Ishikawa (cell line): ENCODE measurements at regions not wholly inside any gene's neighbourhood (a gene's known extent, or its start where the extent isn't known, plus 50 kb on each side); places are given as distances from the start of the nearest gene placed in this dataset.

Experiments
- CEBPB ChIP-seq: IDR thresholded peaks from 2 replicates; pipeline ENCODE4 v1.6.1; 2012
- CREB1 ChIP-seq: IDR thresholded peaks from 2 replicates; pipeline ENCODE4 v1.6.1; 2012; ENCODE audit warnings: low read depth
- EGR1 ChIP-seq: IDR thresholded peaks from 2 replicates; pipeline ENCODE4 v1.6.1; 2012
- EP300 ChIP-seq: IDR thresholded peaks from 2 replicates; pipeline ENCODE4 v1.6.1; 2012; ENCODE audit warnings: borderline replicate concordance
- FOXM1 ChIP-seq: IDR thresholded peaks from 2 replicates; pipeline ENCODE4 v1.6.1; 2012; ENCODE audit warnings: low read depth, borderline replicate concordance
- MAX ChIP-seq: IDR thresholded peaks from 2 replicates; pipeline ENCODE4 v1.6.1; 2012
- NFIC ChIP-seq: IDR thresholded peaks from 2 replicates; pipeline ENCODE4 v1.6.1; 2012
- RAD21 ChIP-seq: IDR thresholded peaks from 2 replicates; pipeline ENCODE4 v1.6.1; 2012; ENCODE audit warnings: low read depth
- REST ChIP-seq: IDR thresholded peaks from 2 replicates; pipeline ENCODE4 v1.6.1; 2012; ENCODE audit warnings: low read depth, mild to moderate bottlenecking
- TAF1 ChIP-seq: IDR thresholded peaks from 2 replicates; pipeline ENCODE4 v1.6.1; 2012; ENCODE audit warnings: low read depth, mild to moderate bottlenecking
- TCF12 ChIP-seq: IDR thresholded peaks from 2 replicates; pipeline ENCODE4 v1.6.1; 2012; ENCODE audit warnings: low read depth
- TEAD4 ChIP-seq: IDR thresholded peaks from 2 replicates; pipeline ENCODE4 v1.6.1; 2012
- USF1 ChIP-seq: IDR thresholded peaks from 2 replicates; pipeline ENCODE4 v1.6.1; 2012
- YY1 ChIP-seq: IDR thresholded peaks from 2 replicates; pipeline ENCODE4 v1.6.1; 2012; ENCODE audit warnings: low read depth
- ZBTB7A ChIP-seq: IDR thresholded peaks from 2 replicates; pipeline ENCODE4 v1.6.1; 2012; ENCODE audit warnings: low read depth

- TF ChIP-seq EGR1 (no peak), TCF12 (no peak), USF1 (no peak), TAF1 (no peak), RAD21 (no peak), ZBTB7A (no peak), TEAD4 (no peak), EP300 (no peak), YY1 (no peak), FOXM1 (no peak), CEBPB (no peak), NFIC (no peak), REST (no peak), MAX (no peak), CREB1 (no peak)
Observed at GRCh38 chr18:73638709-73639108, 508.9 kb downstream of the FBXO15 start.

GRCh38 chr18:73636355-73636754 is 511.3 kb downstream of the FBXO15 start:
- TF ChIP-seq EGR1 (no peak), MAX (no peak), REST (no peak), TAF1 (no peak), ZBTB7A (no peak), TEAD4 (no peak), EP300 (no peak), CREB1 (no peak), NFIC (no peak), TCF12 (no peak), USF1 (no peak), CEBPB (no peak), FOXM1 (no peak), YY1 (no peak), RAD21 (no peak)

- TF ChIP-seq TCF12 (no peak), CEBPB (no peak), FOXM1 (no peak), TEAD4 (no peak), REST (no peak), TAF1 (no peak), EP300 (no peak)
Observed at GRCh38 chr18:73626859-73627258, 520.8 kb downstream of the FBXO15 start.

- TF ChIP-seq RAD21: no peak
- TF ChIP-seq ZBTB7A: no peak
- TF ChIP-seq EP300: no peak
- no peak for TF ChIP-seq MAX
- no peak for TF ChIP-seq NFIC
Observed at GRCh38 chr18:73626221-73626620, 521.4 kb downstream of the FBXO15 start.

- TF ChIP-seq NFIC: no peak
Observed at GRCh38 chr18:73621091-73621490, 526.5 kb downstream of the FBXO15 start.
